CD14-positive monocyte (primary cell): ENCODE measurements at regions not wholly inside any gene's neighbourhood (a gene's known extent, or its start where the extent isn't known, plus 50 kb on each side); places are given as distances from the start of the nearest gene placed in this dataset.

Experiments used
- DNase-seq, 3 donors: peaks; one replicate each; pipeline ENCODE4 v3.0.0-alpha.2; 2011 to 2022
- H2AFZ ChIP-seq: 2 replicates; pipeline ENCODE4 v1.6.0; 2012; ENCODE audit warnings: mild to moderate bottlenecking, low read depth, low read length, inconsistent platforms; ENCODE audit not compliant: insufficient read depth, poor library complexity, severe bottlenecking
- H3K27ac ChIP-seq, 2 donors: 1 replicate in 1 of 2; 2 replicates in 1 of 2; pipeline ENCODE4 v1.5.1; 2012 to 2013; ENCODE audit warnings: low read length in 2 of 2, control low read depth in 1 of 2, inconsistent platforms in 1 of 2, low read depth in 1 of 2, mild to moderate bottlenecking in 1 of 2
- H3K27me3 ChIP-seq, 2 donors: one replicate each; pipeline versions ENCODE4 v1.6.0 to v1.6.1; 2011 to 2013; ENCODE audit warnings: low read length in 2 of 2; ENCODE audit not compliant: control insufficient read depth in 2 of 2, insufficient read depth in 2 of 2
- H3K36me3 ChIP-seq, 2 donors: replicated peaks in 1 of 2; 1 replicate in 1 of 2; 2 replicates in 1 of 2; pipeline versions ENCODE4 v1.5.1 to v1.6.1; 2012 to 2013; ENCODE audit warnings: low read length in 2 of 2, control low read depth in 1 of 2, inconsistent platforms in 1 of 2, mild to moderate bottlenecking in 1 of 2; ENCODE audit not compliant: insufficient read depth in 2 of 2, control insufficient read depth in 1 of 2
- H3K4me1 ChIP-seq, 2 donors: 1 replicate in 1 of 2; 2 replicates in 1 of 2; pipeline versions ENCODE4 v1.5.1 to v1.6.1; 2012 to 2013; ENCODE audit warnings: low read length in 2 of 2, control low read depth in 1 of 2, inconsistent platforms in 1 of 2, mild to moderate bottlenecking in 1 of 2, moderate library complexity in 1 of 2; ENCODE audit not compliant: insufficient read depth in 2 of 2, control insufficient read depth in 1 of 2
- H3K4me2 ChIP-seq: replicated peaks from 2 replicates; pipeline ENCODE3; 2012; ENCODE audit warnings: low read length, moderate library complexity, mild to moderate bottlenecking; ENCODE audit not compliant: poor library complexity, severe bottlenecking; ENCODE audit errors: extremely low read depth
- H3K4me3 ChIP-seq, 3 experiments: fragments of 200-600 bp in 1 of 3; sonication (generic) in 1 of 3; replicated peaks in 1 of 3; 1 replicate in 2 of 3; 2 replicates in 1 of 3; pipeline ENCODE4 v1.5.1; 2011 to 2013; ENCODE audit warnings: low read length in 3 of 3, mild to moderate bottlenecking in 3 of 3, control low read depth in 2 of 3, low read depth in 2 of 3, inconsistent platforms in 1 of 3, moderate library complexity in 1 of 3
- H3K79me2 ChIP-seq: 2 replicates; pipeline ENCODE4 v1.6.0; 2012; ENCODE audit warnings: mild to moderate bottlenecking, control low read depth, inconsistent platforms, low read length, moderate library complexity; ENCODE audit not compliant: insufficient read depth
- H3K9ac ChIP-seq: 2 replicates; pipeline ENCODE4 v1.6.0; 2017; ENCODE audit warnings: low read length, mild to moderate bottlenecking; ENCODE audit not compliant: insufficient read depth, poor library complexity, severe bottlenecking
- H3K9me3 ChIP-seq, 2 donors: replicated peaks in 1 of 2; 1 replicate in 1 of 2; 2 replicates in 1 of 2; pipeline versions ENCODE4 v1.5.1 to v1.6.1; 2012 to 2013; ENCODE audit warnings: low read length in 2 of 2, control low read depth in 1 of 2; ENCODE audit not compliant: control insufficient read depth in 1 of 2, insufficient read depth in 1 of 2
- H4K20me1 ChIP-seq: 2 replicates; pipeline ENCODE4 v1.6.0; 2012; ENCODE audit warnings: mild to moderate bottlenecking, low read length, control low read depth, moderate library complexity; ENCODE audit not compliant: insufficient read depth
- H3K27ac Mint-ChIP-seq, 7 donors: one replicate each; pipeline ENCODE4 v1.8.0; 2020; ENCODE audit warnings: mild to moderate bottlenecking in 7 of 7, mixed read lengths in 7 of 7, moderate library complexity in 6 of 7, inconsistent platforms in 2 of 7
- H3K27me3 Mint-ChIP-seq, 3 donors: one replicate each; pipeline ENCODE4 v1.8.0; 2021 to 2022; ENCODE audit warnings: low read depth in 3 of 3, mild to moderate bottlenecking in 3 of 3, mixed read lengths in 3 of 3, moderate library complexity in 3 of 3, inconsistent platforms in 1 of 3
- H3K36me3 Mint-ChIP-seq, 2 donors: one replicate each; pipeline ENCODE4 v1.8.0; 2020; ENCODE audit warnings: mixed read lengths in 2 of 2, inconsistent platforms in 1 of 2, mild to moderate bottlenecking in 1 of 2
- H3K4me1 Mint-ChIP-seq: one replicate; pipeline ENCODE4 v1.8.0; 2020; ENCODE audit warnings: mild to moderate bottlenecking, mixed read lengths
- H3K4me3 Mint-ChIP-seq, 2 donors: one replicate each; pipeline ENCODE4 v1.8.0; 2020; ENCODE audit warnings: mild to moderate bottlenecking in 2 of 2, mixed read lengths in 2 of 2, moderate library complexity in 1 of 2
- H3K9me3 Mint-ChIP-seq, 7 donors: one replicate each; pipeline ENCODE4 v1.8.0; 2020 to 2022; ENCODE audit warnings: mixed read lengths in 7 of 7, mild to moderate bottlenecking in 6 of 7, moderate library complexity in 6 of 7, inconsistent platforms in 2 of 7
- CTCF ChIP-seq: fragments of 200-600 bp; IDR thresholded peaks from one replicate; pipeline ENCODE4 v1.8.0; 2022; ENCODE audit warnings: antibody characterized with exemption, mild to moderate bottlenecking
- WGBS: methylation state at CpG from one replicate; pipeline ENCODE4 v1.1.5; 2013; ENCODE audit warnings: missing lambda C conversion rate; ENCODE audit not compliant: insufficient coverage; 5-methylcytosine and 5-hydroxymethylcytosine counted together
- intact Hi-C, 2 donors: fragments of 100-400 bp; cut with micrococcal nuclease; formaldehyde crosslinking; loops; one replicate each; pipeline versions ENCODE4 v1.15.0 to v1.15.1; 2023

- DNase-seq = no peak
- no peak overlapping the region for H3K27ac Mint-ChIP-seq
- H3K27me3 ChIP-seq = no peaks in the 10 kb centered on the region
- no peak overlapping the region for H3K4me2 ChIP-seq
- intact Hi-C loops = no loop called here
- no peaks in the 10 kb centered on the region for H3K36me3 Mint-ChIP-seq
- H3K9me3 Mint-ChIP-seq = peaks cover 0 to 5% (median 0%) of the 10 kb centered on the region in 7 donors
- no peaks in the 10 kb centered on the region for H3K4me1 Mint-ChIP-seq
- no peaks in the 10 kb centered on the region for H3K4me1 ChIP-seq
- no peaks in the 10 kb centered on the region for H3K36me3 ChIP-seq
- H3K4me3 Mint-ChIP-seq = no peak overlapping the region
- no peak overlapping the region for H3K9ac ChIP-seq
- H3K9me3 ChIP-seq = no peaks in the 10 kb centered on the region
- 83% methylated on average over 7 of the region's 9 CpGs for WGBS
- no peak overlapping the region for H2AFZ ChIP-seq
- TF ChIP-seq CTCF = no peak
- no peak overlapping the region for H3K4me3 ChIP-seq
- no peaks in the 10 kb centered on the region for H4K20me1 ChIP-seq
- H3K27me3 Mint-ChIP-seq = peaks cover 3 to 14% (median 4%) of the 10 kb centered on the region in 3 donors
- no peak overlapping the region for H3K27ac ChIP-seq
- no peaks in the 10 kb centered on the region for H3K79me2 ChIP-seq
These were observed 249.9 kb downstream of the COL4A1 start for GRCh38 chr13:110057052-110057451.

GRCh38 chr13:110056640-110057039 lies 250.3 kb downstream of the COL4A1 start:
- DNase-seq = no peak
- Histone ChIP-seq H3K9me3 (no peaks in the 10 kb centered on the region), H3K79me2 (no peaks in the 10 kb centered on the region), H4K20me1 (no peaks in the 10 kb centered on the region), H3K27me3 (no peaks in the 10 kb centered on the region), H3K4me1 (no peaks in the 10 kb centered on the region), H3K9ac (no peak overlapping the region), H3K36me3 (no peaks in the 10 kb centered on the region), H3K4me3 (no peak overlapping the region), H3K4me2 (no peak overlapping the region), H2AFZ (no peak overlapping the region), H3K27ac (no peak overlapping the region)
- Mint-ChIP-seq H3K27ac (no peak overlapping the region), H3K9me3 (peaks cover 0 to 5% (median 0%) of the 10 kb centered on the region in 7 donors), H3K27me3 (peaks cover 3 to 14% (median 4%) of the 10 kb centered on the region in 3 donors), H3K4me1 (no peaks in the 10 kb centered on the region), H3K4me3 (no peak overlapping the region), H3K36me3 (no peaks in the 10 kb centered on the region)
- intact Hi-C loops = no loop called here
- WGBS = 93% methylated on average over 3 of the region's 5 CpGs
- TF ChIP-seq CTCF = no peak
